Uterus (tissue), 2 donors: ENCODE measurements at regions not wholly inside any gene's neighbourhood (a gene's known extent, or its start where the extent isn't known, plus 50 kb on each side); places are given as distances from the start of the nearest gene placed in this dataset.

Source experiments
- CTCF ChIP-seq, 4 experiments: fragments of 200-600 bp in 2 of 4; fragments of 450-650 bp in 2 of 4; sonication (generic) in 2 of 4; IDR thresholded peaks; one replicate each; pipeline ENCODE4 v1.5.1; 2016 to 2019; ENCODE audit warnings: antibody characterized with exemption in 4 of 4, mild to moderate bottlenecking in 2 of 4, moderate library complexity in 1 of 4
- POLR2A ChIP-seq, 2 donors: fragments of 450-650 bp; IDR thresholded peaks; one replicate each; pipeline ENCODE4 v1.6.1; 2016; ENCODE audit warnings: antibody characterized with exemption in 2 of 2, mild to moderate bottlenecking in 1 of 2, moderate library complexity in 1 of 2

DNA sequence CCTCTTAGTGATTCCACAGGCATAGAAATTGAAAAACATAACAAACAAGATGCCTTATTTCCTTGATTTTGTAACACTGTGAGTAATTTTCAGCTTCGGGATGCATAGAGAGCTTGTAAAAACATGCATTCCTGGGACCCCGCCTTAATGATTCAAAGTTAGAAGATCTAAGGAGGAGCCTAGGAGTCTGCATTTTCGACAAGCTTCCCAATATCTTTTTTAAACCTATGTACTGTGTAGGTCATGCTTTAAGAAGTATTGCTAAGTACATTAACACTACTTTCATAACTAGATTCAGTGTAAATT is 109.8 kb upstream of the ZNF516 start:
- TF ChIP-seq POLR2A (IDR thresholded peaks at IDR 0.05) (no peak), CTCF (IDR thresholded peaks at IDR 0.05) (no peak)
